H1 (cell line): ENCODE measurements at regions not wholly inside any gene's neighbourhood (a gene's known extent, or its start where the extent isn't known, plus 50 kb on each side); places are given as distances from the start of the nearest gene placed in this dataset.

Experiments used
- ASH2L ChIP-seq: fragments of 200-600, 300-600 bp; sonication (generic); IDR thresholded peaks from one replicate; pipeline ENCODE4 v1.7.1; 2017; ENCODE audit warnings: low read length
- BACH1 ChIP-seq: IDR thresholded peaks from 2 replicates; pipeline ENCODE4 v1.6.1; 2012; ENCODE audit warnings: low read length, improper control_type of control experiment
- CEBPB ChIP-seq: IDR thresholded peaks from 2 replicates; pipeline ENCODE4 v1.6.1; 2012; ENCODE audit warnings: low read depth, low read length
- HDAC2 ChIP-seq, 2 experiments: fragments of 300-600 bp in 1 of 2; sonication (generic) in 1 of 2; IDR thresholded peaks; 2 replicates each; pipeline ENCODE4 v1.6.1; 2011 to 2012; ENCODE audit warnings: low read depth in 2 of 2, low read length in 2 of 2, mild to moderate bottlenecking in 2 of 2, moderate library complexity in 2 of 2, borderline replicate concordance in 1 of 2, inconsistent platforms in 1 of 2
- POLR2A ChIP-seq, 2 experiments: IDR thresholded peaks; 1 replicate in 1 of 2; 2 replicates in 1 of 2; pipeline ENCODE4 v1.6.1; 2011; ENCODE audit warnings: low read depth in 2 of 2, low read length in 2 of 2, mild to moderate bottlenecking in 2 of 2; ENCODE audit errors: control extremely low read depth in 1 of 2
- RBBP5 ChIP-seq: IDR thresholded peaks from 2 replicates; pipeline ENCODE4 v1.7.1; 2012; ENCODE audit warnings: low read depth, mild to moderate bottlenecking, inconsistent platforms, low read length, moderate library complexity, borderline replicate concordance
- SIX5 ChIP-seq: IDR thresholded peaks from 2 replicates; pipeline ENCODE4 v1.6.1; 2011; ENCODE audit warnings: mild to moderate bottlenecking, low read depth, low read length
- SP2 ChIP-seq: IDR thresholded peaks from 2 replicates; pipeline ENCODE4 v1.6.1; 2012; ENCODE audit warnings: mild to moderate bottlenecking, low read length, inconsistent platforms
- SP4 ChIP-seq: IDR thresholded peaks from 2 replicates; pipeline ENCODE4 v1.6.1; 2012; ENCODE audit warnings: low read length, inconsistent platforms
- TAF7 ChIP-seq: optimal IDR thresholded peaks from 2 replicates; pipeline ENCODE3; 2011; ENCODE audit warnings: low read depth, mild to moderate bottlenecking, inconsistent platforms, low read length, moderate library complexity, borderline replicate concordance
- YY1 ChIP-seq: IDR thresholded peaks from 2 replicates; pipeline ENCODE4 v1.6.1; 2011; ENCODE audit warnings: low read depth, mild to moderate bottlenecking, low read length

DNA sequence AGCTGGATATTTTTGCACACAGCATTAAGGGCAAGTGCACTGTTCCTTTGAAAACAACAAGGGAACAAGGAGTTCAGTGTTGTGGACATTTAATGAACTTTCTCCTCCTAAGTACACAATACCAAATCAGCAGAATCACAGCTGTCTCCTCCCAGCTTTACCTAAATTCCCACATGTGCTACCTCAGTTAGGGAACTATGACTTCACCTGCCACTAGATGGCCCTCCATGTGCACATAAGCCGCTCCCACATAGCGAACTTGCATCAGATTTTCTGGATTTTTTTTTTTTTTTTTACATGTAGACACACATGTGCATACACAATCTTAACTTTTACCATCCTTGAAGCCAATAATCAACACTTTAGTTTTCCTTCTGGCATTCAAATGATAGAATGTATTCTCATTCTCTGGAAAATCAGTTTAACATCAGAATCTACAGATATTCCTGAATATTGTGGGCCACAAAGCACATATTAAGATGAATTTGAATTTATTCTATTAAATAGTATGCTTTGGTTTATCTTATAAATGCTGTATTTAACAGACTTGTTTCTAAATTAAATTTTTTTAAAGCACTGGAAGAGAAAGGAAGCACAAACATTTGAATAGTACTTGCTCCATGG, 123.6 kb downstream of the PALM2AKAP2 start (continued):
- no peak for TF ChIP-seq SP4
- no peak for TF ChIP-seq ASH2L
- no peak for TF ChIP-seq YY1
- no peak for TF ChIP-seq HDAC2 (IDR thresholded peaks at IDR 0.05; ENCODE audit: borderline replicate concordance in 1 of 2, low read depth in 2 of 2, low read length in 2 of 2)
- no peak for TF ChIP-seq SP2
- TF ChIP-seq POLR2A (IDR thresholded peaks at IDR 0.05; ENCODE audit: control extremely low read depth in 1 of 2, low read depth in 2 of 2, low read length in 2 of 2) = no peak
- TF ChIP-seq BACH1 = no peak
- no peak for TF ChIP-seq TAF7
- no peak for TF ChIP-seq RBBP5
- no peak for TF ChIP-seq SIX5
- peak; percentile 77; the same call in 1 of the 2 replicates for TF ChIP-seq CEBPB
